Stimulated activated CD4-positive, alpha-beta T cell treated with anti-CD3 and anti-CD28 coated beads, Interleukin-2, amount 100 ng/mL, for 24 hours (primary cell): ENCODE measurements at regions not wholly inside any gene's neighbourhood (a gene's known extent, or its start where the extent isn't known, plus 50 kb on each side); places are given as distances from the start of the nearest gene placed in this dataset.

Experiments
- DNase-seq, 2 donors: peaks; one replicate each; pipeline ENCODE4 v3.0.0-alpha.2; 2020

DNA sequence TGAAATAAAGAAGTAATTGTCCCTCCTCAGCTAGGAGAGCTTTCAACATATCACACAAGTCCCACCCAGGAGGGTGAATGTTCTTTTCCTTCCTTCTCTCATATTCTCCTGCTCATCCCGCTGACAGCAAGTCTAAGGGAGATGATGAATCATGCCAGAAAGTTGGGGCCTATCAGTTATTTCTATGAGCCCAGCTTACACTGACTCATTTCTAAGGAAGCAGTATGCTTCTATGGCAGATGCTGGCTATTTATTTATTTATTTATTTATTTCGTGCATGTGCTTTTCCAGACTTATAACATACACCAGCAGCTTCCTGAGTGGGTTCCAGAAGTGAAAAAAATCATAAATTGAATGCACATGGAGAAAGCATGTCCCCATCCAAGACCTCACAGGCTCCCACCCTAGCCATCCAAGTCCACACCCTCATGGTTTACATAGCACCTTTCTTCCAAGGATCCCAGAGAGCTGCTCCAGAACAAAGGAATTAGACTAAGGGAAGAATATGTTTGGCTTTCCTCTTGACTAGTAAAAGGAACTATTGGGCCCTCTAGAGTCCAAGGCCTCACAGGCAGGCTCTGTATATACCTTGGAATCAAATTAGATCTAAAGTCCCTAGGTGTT is 1074.2 kb upstream of the ZEB2 start:
- DNase-seq, result no peak

DNA sequence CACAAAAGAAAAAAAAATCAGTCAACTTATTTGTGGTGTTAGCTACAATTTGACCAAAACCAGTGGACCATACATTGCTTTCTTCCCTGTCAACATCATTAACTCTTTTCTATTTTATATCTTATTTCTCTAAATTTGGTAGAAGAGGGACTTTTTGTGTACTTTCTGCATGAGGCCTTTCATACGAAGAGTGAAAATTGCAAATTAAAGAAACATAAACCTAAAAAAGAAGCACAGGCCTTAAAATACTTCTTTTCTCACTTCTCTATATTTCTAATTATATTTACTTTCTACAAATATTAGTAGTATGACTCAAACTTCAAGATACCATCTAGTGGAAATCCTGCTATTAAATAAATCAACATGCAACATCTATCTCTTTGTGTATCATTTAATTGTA is 1073.4 kb upstream of the ZEB2 start:
- no peak for DNase-seq

DNA sequence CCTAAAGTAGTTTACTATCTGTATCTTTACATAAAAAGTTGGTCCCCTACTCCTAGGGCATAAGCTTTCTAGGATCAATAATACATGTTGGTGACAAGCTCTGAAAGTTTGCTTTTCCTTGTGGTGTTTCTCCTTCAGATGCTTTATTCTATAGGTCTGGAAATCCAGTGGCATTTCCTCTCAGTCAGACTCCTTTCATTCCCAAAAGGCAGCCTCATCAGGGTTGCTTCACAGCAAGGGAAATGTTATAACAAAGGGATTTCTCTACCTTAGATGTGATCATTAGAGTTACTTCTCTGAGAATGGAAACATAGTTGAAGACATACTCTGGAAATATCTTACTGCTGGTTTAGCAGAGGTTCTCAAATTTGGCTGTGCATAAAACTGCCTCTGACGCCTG is 1072.4 kb upstream of the ZEB2 start:
- DNase-seq, result no peak

DNA sequence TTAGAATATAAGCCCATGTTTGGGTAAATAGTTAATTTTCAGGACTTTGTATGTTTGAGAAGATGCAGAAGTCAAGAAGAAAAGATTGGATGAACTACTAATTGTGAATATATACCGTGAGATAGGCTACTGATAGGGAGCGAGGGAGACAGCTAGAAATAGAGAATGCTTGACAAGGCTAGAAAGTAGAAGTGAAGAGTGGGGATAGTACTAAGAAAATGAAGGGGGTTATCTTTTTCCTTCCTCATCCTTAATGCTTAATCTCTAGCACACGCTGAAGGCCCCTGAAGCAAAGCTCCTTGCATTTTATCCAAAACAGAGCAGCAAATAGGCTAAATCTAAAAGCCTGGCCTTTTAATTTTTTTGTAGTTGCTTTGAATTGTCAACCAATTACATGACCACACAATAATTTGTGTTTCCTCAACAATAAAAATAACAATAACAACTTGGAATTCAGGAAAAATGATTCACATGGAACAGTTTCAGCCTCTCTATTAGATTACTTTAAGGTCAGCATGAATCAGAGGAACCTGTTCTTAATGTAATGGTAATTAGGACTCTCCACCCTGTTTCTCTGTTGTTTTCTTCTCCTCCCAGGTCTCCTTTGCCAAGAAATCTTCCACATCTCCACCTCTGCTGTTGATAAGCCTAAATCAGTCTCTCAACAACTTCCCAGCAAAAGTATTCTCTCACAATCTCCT is 1071.3 kb upstream of the ZEB2 start:
- DNase-seq, result no peak

DNA sequence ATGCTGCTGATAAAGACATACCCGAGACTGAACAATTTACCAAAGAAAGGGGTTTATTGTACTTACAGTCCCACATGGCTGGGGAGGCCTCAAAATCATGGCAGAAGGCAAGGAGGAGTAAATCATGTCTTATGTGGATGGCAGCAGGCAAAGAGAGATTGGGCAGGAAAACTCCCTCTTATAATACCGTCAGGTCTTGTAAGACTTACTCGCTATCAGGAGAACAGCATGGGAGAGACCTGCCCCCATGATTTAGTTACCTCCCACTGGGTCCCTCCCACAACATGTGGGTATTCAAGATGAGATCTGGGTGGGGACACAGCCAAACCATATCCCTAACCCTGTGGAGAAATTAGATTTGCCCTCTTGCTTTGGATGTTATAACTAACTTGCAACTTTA is 1068.0 kb upstream of the ZEB2 start:
- DNase-seq, result no peak

DNA sequence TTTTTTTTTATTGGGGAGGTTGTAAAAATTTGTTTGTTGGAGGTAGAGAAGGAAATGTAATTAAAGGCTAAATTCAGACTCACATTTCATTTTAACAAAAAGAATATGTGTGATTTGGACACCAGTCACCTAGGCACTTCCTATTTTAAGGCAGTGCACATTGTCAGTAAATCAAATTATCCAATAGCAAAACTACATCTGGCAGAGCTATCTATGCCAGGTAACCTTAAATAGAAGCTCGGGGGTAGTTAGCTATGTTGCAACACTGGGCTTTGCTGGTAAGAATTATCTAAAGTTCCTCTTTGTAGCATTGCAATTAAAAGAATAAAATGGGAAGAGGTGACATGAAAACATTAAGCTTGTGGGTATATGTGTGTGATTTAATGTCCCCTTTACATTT is 1064.4 kb upstream of the ZEB2 start:
- no peak for DNase-seq

DNA sequence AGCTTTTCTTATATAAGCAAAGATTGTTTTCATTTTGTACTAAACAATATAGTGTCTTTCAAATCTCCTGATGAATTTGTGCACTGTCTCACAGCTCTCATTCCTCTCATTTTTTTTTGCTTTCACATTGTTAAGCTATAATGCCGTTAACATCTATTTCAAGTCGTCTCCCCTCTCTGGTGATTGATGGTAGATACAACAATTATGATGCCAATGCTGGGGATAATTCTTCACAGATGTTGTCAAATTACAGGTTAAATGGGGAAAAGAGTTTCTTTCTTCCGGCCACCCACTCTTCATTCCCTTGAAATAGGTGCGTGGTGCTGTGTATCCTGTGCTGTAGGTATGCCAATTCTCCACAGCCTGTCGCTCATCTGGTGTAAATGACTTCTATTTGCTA is 1053.7 kb upstream of the ZEB2 start:
- DNase-seq, result no peak

DNA sequence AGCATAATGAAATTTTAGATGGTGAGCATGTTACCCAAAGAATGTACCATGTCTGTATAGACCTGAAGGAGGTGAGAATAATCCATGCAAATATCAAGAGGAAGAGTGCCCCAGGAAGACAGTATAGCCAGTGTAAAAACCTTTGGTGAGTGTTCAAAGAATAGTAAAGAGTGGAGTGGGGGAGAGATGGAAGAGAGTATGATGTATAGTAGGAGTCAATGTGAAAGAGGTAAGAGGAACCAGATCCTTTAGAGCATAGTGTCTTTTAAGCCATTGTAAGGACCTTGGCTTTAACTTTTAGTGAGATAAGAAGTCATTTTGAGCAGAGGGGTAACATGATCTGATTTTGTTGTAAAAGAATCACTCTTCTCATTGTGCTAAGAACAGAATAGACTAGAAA is 1052.3 kb upstream of the ZEB2 start:
- no peak for DNase-seq

DNA sequence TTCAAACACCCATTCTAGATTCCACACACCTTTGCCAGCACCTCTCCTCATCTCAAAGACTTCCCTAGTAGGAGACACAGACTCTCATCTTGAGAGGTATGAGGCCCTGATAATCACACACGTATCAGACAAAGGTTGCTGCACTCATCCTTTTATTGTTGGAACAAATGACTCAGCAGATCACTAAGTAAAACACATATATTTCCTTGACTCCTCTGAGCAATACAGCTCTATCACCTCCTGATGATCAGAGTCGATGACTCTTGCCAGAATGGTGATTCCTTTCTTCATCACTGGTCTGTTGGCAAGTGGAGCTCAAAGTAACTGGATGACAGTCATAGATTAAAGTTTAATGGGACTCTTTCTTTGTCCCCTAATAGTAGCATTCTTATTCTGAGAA is 1049.2 kb upstream of the ZEB2 start:
- no peak for DNase-seq

DNA sequence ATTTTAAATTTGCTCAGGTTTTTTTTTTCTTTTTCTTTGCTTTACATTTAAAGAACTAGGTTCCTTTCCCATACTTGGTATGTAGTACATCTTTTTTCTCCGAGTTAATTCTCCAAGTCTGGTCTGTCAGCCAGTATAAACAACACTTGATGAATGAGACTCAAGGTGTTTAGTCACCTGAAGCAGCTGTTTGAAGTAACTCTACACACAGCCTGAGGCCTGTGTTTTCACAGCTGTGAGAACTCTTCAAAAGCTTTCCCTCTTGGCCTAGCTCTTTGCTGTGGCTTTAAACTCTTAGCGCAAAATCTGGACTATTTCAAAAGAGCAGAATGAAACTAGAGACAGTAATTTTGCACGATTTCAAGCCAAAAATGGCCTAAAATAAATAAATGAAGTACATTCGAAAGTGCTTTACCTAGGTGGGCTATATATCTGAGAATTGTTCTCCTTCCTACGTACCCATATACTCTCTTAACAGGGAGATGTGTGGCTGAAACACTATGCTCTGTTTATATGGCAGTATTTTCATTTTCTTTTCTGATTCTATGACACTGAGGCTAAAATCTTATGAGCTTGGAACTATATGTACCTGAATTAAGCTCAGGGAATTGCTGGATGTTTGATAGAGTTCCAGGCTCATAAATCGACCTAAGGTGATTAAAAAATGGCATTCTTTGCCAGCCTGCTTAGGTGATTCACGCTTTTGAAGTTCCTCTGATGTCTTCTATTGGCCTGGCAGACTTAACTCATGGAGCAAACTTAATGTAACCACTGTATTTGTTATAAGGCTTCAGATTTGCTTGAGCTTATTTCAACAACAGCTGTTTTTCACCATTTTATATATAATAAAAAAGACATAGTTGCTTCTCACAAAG is 1044.1 kb upstream of the ZEB2 start:
- DNase-seq, result no peak

DNA sequence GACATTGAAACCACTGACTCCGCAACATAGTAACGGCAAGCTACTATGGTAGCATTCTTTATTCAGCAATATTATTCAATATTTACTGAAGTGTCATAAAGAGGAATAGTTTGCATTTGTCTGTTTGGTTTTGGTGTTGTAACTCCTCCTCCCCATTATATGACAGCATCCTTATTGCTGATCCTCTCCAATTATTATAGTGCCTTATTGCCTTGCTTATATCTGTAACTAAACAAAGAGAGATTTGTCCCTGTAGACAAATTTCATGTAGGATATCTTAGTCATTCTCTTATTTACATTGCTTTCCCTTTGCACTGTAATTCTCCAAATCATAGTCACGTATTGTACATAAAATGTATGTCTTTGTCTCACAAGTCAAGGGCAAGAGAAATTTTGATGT is 1041.2 kb upstream of the ZEB2 start:
- no peak for DNase-seq

DNA sequence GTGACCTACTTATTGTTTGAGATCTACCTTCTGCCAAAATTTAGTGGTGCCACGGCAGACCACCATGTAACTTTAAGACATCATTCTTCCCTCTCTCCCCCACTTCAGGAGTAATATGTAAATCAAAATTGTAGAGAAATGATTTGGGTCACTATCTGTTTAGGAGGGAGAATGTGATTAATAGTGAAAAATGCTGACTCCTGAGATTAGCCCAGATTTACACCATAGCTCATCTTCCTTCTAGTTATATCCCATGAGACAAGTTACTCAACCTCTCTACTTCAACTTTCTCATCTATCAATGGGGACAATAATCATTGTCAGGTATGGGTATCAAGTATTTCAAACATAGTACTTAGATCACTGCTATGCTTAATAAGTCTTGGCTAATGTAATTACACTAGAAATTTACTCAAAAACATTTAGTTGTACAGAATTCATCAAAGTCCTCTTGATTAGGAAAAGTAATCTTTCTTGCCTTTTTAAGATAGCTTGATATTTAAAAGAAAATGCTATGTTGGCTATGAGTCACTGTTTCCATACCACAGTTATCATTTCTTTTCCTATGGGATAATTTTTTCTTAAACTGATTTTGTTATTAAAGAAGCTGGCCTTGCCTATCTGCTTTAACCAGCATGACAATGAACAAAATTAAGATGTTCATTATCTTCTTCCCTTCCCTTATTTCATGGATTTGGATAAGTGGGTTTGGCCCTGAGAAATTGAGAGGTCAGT is 1038.9 kb upstream of the ZEB2 start:
- DNase-seq, result no peak

DNA sequence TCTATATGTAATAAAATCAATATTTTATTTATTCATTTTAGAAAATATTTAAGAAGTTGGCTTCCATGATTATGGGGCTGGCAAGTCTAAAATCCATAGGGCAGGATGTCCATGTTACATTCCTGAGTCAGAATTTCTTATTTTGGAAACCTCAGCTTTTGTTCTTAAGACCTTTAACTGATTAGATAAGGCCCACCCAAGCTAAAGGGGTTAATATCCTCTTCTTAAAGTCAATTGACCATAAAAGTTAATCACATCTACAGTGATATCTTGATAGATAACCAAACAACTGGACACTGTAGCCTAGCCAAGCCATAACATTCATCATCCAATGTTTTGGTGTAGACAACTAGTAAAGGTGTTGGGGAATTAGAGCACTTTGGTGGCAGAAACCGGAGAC is 1035.4 kb upstream of the ZEB2 start:
- DNase-seq, result no peak

DNA sequence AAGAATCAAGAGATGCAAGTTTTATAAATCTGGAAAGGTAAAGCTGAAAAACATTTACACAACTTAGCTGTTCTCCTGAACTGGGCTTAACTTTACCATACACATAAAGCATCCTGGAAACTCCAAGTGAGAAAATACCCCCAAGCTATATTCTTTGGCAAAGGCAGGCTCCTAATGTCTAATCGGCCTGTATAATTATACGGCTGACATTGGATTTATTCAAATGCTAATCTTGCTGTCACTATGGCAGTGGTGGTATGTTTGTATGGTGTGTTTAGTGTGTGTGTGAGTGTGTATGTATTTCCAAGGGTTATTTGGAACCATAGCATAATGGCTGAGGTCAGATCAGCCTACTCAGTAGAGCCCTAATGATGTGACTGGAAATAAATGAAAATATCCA is 1031.8 kb upstream of the ZEB2 start:
- no peak for DNase-seq

DNA sequence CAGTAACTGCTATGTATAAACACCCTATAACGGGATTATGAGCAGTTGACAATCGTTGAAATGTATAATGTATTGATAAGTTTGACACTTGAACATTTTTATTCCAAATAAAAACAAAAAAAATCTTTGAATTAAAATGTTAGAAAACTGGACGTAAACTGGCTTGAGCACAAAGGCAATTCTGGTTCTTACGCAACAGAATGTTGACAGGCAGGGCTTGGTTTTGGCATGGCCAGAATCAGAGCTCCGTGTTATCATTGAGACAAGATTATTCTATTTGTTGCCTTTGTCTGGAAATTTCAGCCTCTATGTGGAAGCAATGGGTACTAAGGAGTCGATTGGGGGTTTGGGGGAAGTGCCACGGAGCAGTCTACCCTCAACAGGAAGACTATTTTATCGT is 1028.6 kb upstream of the ZEB2 start:
- no peak for DNase-seq

DNA sequence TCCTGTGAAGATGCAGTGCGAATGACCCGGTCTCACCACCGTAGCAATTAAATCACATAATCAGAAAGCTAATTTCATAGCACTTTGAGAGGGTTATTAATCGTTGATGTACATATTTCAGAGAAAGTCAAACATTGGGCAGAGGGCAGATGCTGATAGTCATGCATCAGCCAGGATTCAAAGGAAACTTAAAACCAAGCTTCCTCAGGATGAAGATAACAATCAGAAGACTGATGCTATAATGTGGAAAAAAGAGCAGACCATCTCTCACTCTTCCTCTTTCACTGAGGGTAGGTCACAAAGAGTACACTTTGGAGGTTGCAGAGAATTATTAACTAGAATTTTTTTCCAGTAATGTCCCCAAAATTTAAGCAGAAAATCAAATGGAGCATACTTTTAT is 1027.7 kb upstream of the ZEB2 start:
- DNase-seq, result no peak

DNA sequence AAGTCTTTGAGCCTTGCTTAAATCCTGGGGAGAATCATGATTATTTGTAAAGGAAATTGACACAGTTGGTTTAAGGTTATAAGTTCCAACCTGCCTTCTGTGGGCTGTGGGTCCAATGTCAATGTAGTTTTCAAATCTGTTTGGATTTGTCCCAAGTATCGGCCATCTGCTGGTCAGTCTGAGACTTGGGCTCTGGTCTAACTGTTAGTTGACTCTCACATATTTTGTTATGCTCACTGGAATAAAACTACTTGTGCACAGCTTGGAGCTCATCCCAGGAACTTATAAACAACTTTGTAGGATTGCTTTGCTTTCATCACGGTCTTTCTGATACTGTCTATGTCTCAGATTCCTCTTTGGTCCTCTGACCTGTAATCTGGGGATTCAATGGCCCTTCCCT is 1026.2 kb upstream of the ZEB2 start:
- DNase-seq, result no peak

DNA sequence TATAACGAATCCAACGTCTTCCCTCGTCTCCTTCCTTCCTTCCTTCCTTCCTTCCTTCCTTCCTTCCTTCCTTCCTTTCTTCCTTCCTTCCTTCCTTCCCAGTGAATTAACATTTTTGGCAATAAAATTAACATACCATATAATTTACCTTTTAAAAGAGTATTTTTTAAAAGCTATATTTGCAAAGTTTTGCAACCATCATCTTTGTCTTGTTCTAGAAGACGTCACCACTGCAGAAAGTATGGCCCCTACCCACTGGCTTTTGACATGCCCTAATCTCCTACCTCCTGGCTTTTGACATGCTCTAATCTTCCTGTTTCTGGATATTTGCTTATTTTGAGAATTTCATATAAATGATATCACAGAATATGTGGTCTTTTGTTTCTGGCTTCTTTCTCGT is 1023.9 kb upstream of the ZEB2 start:
- DNase-seq, result no peak

DNA sequence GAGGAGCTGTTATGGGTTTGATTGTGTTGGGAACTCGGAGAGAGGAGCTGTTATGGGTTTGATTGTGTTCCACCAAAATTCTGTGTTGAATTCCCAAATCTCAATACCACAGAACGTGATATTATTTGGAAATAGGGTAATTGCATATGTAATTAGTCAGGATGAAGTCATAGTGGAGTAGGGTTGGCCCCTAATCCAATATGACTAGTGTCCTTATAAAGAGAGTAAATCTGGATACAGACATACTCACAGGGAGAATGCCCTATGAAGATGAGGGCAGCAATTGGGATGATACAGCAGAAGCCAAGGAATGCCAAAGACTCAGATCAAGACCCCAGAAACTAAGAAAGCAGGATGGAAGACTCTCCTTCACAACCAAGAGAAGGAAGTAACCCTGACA is 1023.2 kb upstream of the ZEB2 start:
- DNase-seq, result no peak

DNA sequence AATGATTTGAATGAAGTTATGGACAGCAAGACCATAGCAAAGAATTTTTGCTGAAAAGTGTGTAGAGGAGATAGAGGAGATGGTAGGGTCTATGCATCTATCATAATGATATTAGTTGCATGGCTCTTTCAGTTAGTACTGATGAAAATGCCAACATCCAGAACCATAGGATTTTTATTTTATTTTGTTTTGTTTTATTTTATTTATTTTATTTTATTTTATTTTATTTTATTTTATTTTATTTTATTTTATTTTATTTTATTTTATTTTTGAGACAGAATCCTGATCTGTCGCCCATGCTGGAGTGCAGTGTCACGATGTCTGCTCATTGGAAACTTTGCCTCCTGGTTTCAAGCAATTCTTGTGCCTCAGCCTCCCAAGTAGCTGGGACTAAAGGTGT is 1021.1 kb upstream of the ZEB2 start:
- DNase-seq, result no peak

DNA sequence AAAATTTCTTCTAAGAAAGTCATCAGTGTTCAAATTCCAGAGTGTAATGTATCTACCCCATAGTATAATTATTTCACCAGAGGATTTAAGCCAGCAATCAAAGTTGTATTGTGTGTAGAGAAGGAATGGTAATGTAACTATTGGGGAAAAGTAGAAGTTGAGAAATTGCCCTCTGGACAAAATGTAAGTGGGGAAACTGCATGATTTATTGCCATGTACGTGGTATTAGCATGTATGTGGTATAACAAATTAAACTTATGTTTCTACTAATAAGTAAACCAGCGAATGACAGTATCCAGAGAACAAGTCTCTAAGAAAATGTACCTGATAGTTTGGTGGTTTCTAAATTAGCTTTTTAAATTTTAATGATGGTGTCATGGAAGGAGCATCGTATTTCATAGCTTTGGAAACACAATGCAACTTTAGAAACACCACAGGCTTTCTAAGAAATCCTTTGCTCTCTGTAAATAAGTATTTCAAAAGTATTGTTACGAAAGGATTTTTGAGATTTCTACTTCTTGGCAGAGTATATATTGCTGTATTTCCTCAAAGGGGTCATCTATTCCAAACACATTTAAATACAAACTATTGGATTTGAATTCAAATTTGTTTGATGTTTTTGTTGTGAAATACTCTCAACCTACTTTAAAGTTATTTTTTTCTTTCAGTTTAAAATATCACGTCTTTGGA is 1018.9 kb upstream of the ZEB2 start:
- DNase-seq, result no peak

DNA sequence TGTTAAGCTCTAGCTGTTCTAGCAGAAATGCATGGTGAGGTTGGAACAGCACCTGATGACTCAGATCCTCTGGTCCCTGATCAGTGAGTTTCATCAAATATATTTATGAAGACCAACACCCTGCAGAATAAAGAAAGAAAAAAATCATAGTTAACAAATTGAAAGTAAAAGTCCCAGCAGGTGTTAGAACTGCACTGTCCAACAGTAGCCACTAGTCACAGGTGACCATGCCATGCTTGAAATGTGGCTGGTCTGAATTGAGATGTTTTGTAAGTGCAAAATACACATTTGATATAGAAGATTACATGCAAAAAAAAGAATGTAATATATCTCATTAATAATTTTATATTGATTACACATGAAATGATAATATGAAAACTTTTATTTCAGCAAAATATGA is 1010.7 kb upstream of the ZEB2 start:
- no peak for DNase-seq

DNA sequence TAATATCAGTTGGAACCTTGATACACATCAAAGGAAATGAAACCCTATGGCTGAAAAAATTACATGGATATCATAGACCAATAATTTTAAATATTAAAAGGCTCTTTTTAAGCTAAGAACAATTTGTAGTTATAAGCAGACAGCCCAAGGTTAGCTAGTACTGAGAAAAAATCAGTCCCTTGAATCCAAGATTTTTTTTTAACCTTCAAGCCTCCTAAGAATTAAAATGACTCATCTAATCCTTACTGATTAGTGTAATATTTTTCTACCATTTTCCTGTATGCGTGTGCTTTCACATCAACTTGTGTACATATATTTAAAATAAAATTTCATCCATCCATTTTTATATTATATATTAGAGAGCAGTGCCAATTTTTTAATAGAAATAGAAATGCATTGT is 1004.9 kb upstream of the ZEB2 start:
- DNase-seq, result no peak
